Mucosa of rectum (tissue), 2 donors: ENCODE measurements at regions not wholly inside any gene's neighbourhood (a gene's known extent, or its start where the extent isn't known, plus 50 kb on each side); places are given as distances from the start of the nearest gene placed in this dataset.

Experiments used
- H3K27ac ChIP-seq, 2 donors: one replicate each; pipeline ENCODE4 v1.7.0; 2013; ENCODE audit warnings: inconsistent platforms in 2 of 2, low read depth in 2 of 2, low read length in 2 of 2
- H3K27me3 ChIP-seq, 2 donors: one replicate each; pipeline ENCODE4 v1.7.0; 2013; ENCODE audit warnings: low read length in 2 of 2; ENCODE audit not compliant: control insufficient read depth in 2 of 2, insufficient read depth in 2 of 2
- H3K36me3 ChIP-seq, 2 donors: one replicate each; pipeline ENCODE4 v1.7.0; 2013; ENCODE audit warnings: low read length in 2 of 2; ENCODE audit not compliant: control insufficient read depth in 2 of 2, insufficient read depth in 2 of 2
- H3K4me1 ChIP-seq, 2 donors: one replicate each; pipeline ENCODE4 v1.7.0; 2013; ENCODE audit warnings: low read length in 2 of 2, mild to moderate bottlenecking in 1 of 2; ENCODE audit not compliant: control insufficient read depth in 2 of 2, insufficient read depth in 2 of 2
- H3K4me3 ChIP-seq, 2 donors: one replicate each; pipeline ENCODE4 v1.7.0; 2013; ENCODE audit warnings: low read length in 2 of 2
- H3K9ac ChIP-seq, 2 donors: one replicate each; pipeline ENCODE4 v1.7.0; 2013; ENCODE audit warnings: low read length in 2 of 2, low read depth in 1 of 2, mild to moderate bottlenecking in 1 of 2
- H3K9me3 ChIP-seq, 2 donors: one replicate each; pipeline ENCODE4 v1.7.0; 2013; ENCODE audit warnings: low read length in 2 of 2; ENCODE audit not compliant: control insufficient read depth in 2 of 2
- donor health status: healthy.
- donor health status: Normal muscosa, but diverticular disease.

DNA sequence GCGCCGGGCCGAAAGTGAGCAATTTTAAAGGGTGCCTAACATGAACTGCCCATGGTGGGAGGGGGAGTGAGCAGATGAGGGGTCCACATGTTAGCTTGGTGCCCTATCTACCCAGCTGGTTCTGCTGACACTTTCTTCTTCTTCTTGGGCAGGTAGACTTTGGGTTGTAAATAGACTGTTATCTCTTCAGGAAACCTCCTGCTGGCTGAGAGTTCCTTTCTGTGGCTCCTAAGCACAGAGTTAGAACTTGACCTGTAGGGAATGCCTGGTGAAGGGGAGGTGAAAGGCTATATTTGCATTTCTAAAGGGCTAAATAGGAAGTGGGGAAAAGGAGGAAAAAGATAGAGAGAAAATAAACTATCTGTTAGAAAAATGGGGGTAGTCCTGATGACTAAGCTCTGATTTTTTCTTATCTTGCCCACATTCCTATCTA is 521.4 kb upstream of the TGFBR2 start:
- H3K27me3 ChIP-seq, result no peaks in the 10 kb centered on the region
- no peak overlapping the region for H3K27ac ChIP-seq
- H3K4me3 ChIP-seq, result no peak overlapping the region
- no peaks in the 10 kb centered on the region for H3K9me3 ChIP-seq
- H3K9ac ChIP-seq, result no peak overlapping the region
- H3K4me1 ChIP-seq, result peaks cover 0 to 11% of the 10 kb centered on the region in 2 donors
- no peaks in the 10 kb centered on the region for H3K36me3 ChIP-seq

- H3K27ac ChIP-seq, result no peak overlapping the region
- H3K36me3 ChIP-seq, result no peaks in the 10 kb centered on the region
- no peak overlapping the region for H3K9ac ChIP-seq
- no peaks in the 10 kb centered on the region for H3K9me3 ChIP-seq
- no peak overlapping the region for H3K4me3 ChIP-seq
- H3K27me3 ChIP-seq, result no peaks in the 10 kb centered on the region
- peaks cover 0 to 11% of the 10 kb centered on the region in 2 donors for H3K4me1 ChIP-seq
Observed at GRCh38 chr3:30085486-30085885, 520.9 kb upstream of the TGFBR2 start.

DNA sequence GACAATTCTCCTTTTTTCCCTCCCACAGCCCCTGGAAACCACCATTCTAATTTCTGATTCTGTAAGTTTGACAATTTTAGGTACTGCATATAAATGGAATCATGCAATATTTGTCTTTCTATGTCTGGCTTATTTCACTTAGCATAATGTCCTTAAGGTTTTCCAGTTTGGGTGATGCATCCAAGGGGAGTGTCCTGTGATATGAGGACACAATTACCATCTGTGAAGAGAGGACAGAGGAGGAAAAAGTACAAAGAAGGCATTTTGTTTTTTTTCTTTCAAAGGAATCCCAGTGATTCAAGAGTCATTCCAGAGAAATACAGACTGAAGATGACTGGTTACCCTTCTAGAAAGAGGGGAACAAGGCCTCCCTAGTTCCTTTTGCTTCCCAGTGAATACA is 514.7 kb upstream of the TGFBR2 start:
- Histone ChIP-seq H3K9me3 (peaks cover 0 to 4% of the 10 kb centered on the region in 2 donors), H3K4me1 (no peaks in the 10 kb centered on the region), H3K27ac (no peak overlapping the region), H3K9ac (no peak overlapping the region), H3K36me3 (no peaks in the 10 kb centered on the region), H3K27me3 (no peaks in the 10 kb centered on the region), H3K4me3 (no peak overlapping the region)

DNA sequence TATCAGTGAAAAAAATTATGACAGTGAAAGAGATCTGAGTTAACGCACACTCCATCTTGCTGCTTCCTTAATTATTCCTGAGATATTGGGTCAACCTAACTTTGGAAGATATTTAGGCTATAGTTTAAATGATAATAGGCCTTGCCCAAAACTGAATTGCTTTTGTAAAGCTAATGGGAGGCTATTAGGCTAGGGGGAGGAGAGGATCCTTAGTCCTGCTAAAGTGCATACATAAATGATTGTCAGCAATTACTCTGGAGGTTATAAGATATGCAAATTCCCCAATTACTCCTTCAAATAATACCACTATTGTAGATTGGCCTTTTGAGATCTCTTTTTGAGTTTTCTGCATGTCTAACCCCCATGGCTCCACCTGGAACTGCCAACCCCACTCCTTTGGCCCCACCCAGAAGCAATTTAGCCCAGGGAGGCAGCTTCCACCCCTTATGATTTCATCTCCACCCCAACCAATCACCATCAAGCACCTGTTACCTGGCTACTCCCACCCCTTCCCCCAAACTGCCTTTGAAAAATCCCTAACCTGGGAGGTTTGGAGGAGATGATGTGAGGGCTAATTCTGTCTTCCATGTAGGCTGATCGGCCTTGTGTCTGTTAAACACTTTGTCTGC is 509.3 kb upstream of the TGFBR2 start:
- H3K27me3 ChIP-seq, result no peaks in the 10 kb centered on the region
- no peak overlapping the region for H3K4me3 ChIP-seq
- H3K9ac ChIP-seq, result no peak overlapping the region
- H3K36me3 ChIP-seq, result no peaks in the 10 kb centered on the region
- no peaks in the 10 kb centered on the region for H3K4me1 ChIP-seq
- no peak overlapping the region for H3K27ac ChIP-seq
- peaks cover 0 to 4% of the 10 kb centered on the region in 2 donors for H3K9me3 ChIP-seq

- Histone ChIP-seq H3K9me3 (peaks cover 0 to 4% of the 10 kb centered on the region in 2 donors), H3K27ac (no peak overlapping the region), H3K4me3 (no peak overlapping the region)
Observed at GRCh38 chr3:30098243-30098642, 508.2 kb upstream of the TGFBR2 start.

DNA sequence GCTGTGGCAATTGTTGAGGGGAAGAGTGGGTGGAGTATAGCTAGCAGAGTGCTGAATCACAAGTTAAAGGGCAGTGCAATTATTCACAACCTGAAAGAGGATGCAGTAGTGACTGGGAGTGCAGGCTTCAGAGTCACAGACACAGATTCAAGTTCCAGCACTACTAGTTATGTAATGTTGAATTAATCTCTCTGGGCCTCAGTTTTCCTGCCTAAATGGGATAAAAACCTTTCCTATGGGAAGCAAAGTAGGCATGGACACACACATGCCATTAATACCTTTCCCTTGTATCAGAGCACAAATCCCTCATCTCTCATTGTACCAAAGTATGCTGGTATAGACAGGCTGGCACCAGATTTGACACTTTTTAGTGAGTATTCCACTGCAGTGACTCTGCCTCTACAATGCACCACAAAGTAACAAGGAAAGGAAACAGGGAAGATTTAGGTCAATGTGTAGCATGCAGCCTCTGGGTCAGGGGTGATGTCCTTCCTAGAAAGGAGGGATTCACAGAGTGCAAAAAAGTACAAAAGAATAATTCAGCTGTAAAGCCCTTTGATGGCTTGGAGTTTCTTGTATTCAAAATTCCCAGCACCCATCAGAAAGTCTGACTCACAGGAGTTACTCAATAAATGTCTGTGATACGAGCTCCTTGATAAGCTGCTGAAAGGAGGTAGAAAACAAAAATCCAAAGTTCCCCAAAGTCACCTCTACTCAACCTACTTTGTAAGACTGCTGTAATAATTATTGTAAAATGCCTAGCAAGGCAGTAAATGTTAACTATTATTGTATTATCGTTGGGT is 507.5 kb upstream of the TGFBR2 start:
- H3K27ac ChIP-seq, result no peak overlapping the region
- H3K9ac ChIP-seq, result no peak overlapping the region
- no peaks in the 10 kb centered on the region for H3K36me3 ChIP-seq
- no peak overlapping the region for H3K4me3 ChIP-seq
- no peaks in the 10 kb centered on the region for H3K27me3 ChIP-seq
- no peaks in the 10 kb centered on the region for H3K4me1 ChIP-seq
- H3K9me3 ChIP-seq, result peaks cover 0 to 4% of the 10 kb centered on the region in 2 donors

More at GRCh38 chr3:30098243-30098642, 508.2 kb upstream of the TGFBR2 start:
- Histone ChIP-seq H3K4me1 (no peaks in the 10 kb centered on the region), H3K36me3 (no peaks in the 10 kb centered on the region), H3K9ac (no peak overlapping the region), H3K27me3 (no peaks in the 10 kb centered on the region)

DNA sequence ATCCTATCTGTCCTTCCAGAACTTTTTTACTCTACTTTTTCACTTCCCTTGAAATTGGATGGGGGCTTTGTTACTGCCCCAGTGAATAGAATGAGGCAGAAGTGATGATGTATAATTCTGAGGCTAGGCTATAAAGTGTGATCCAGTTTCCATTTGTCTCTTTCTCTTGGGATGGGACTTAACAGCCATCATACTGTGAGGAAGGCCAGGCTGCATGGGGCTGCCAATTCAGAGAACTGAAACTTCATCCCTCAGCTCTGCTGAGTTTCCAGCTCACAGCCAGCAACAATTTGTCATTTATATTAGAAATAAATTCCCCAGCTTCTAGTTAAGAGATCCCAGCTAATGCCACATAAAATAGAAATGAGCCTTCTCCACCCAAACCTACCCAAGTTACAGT is 504.0 kb upstream of the TGFBR2 start:
- H3K9me3 ChIP-seq, result no peaks in the 10 kb centered on the region
- H3K27ac ChIP-seq, result no peak overlapping the region
- no peak overlapping the region for H3K9ac ChIP-seq

DNA sequence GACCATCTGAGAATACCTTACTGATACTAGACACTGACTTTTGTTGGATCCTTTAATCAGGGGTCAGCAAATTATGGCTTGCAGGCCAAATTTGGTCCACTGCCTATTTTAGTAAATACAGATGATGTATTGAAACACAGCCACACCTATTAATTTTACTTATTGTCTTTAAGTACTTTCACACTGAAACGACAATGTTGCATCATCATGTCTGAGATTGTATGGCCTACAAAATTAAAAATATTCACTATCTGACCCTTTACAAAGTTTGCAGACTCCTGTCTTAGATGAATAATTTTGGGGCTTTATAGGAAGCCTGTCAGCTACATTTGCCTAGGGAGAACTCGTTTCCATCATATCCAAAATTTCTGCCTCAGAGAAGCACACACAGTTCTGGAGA is 503.2 kb upstream of the TGFBR2 start:
- Histone ChIP-seq H3K36me3 (no peaks in the 10 kb centered on the region), H3K4me3 (no peak overlapping the region), H3K27ac (no peak overlapping the region), H3K9ac (no peak overlapping the region), H3K4me1 (no peaks in the 10 kb centered on the region), H3K27me3 (no peaks in the 10 kb centered on the region), H3K9me3 (no peaks in the 10 kb centered on the region)

More for the DNA sequence above, 504.0 kb upstream of the TGFBR2 start:
- H3K4me3 ChIP-seq, result no peak overlapping the region
- no peaks in the 10 kb centered on the region for H3K4me1 ChIP-seq
- no peaks in the 10 kb centered on the region for H3K27me3 ChIP-seq
- H3K36me3 ChIP-seq, result no peaks in the 10 kb centered on the region

DNA sequence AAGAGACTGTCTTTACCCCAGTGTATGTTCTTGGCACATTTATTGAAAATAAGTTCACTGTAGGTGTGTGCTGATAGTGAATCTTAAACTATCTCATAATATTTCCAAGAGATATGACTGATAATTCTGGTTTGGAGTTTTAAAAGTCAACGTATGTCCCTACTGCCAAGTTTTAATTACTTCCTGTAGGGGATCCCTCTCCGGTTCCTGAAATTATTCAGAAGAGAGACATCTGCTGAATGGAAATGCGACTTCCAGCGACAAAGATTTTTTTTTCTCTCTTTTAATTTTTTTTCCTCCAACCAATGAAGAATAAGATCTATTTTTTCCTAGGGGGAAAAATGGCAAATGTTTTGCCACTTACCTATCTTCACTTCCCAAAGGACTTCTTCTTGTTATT is 498.9 kb upstream of the TGFBR2 start:
- Histone ChIP-seq H3K27me3 (no peaks in the 10 kb centered on the region), H3K9ac (no peak overlapping the region), H3K27ac (no peak overlapping the region), H3K4me1 (no peaks in the 10 kb centered on the region), H3K4me3 (no peak overlapping the region), H3K36me3 (no peaks in the 10 kb centered on the region), H3K9me3 (no peaks in the 10 kb centered on the region)

- Histone ChIP-seq H3K9ac (no peak overlapping the region), H3K27ac (no peak overlapping the region), H3K36me3 (no peaks in the 10 kb centered on the region), H3K27me3 (no peaks in the 10 kb centered on the region), H3K4me1 (peaks cover 0 to 12% of the 10 kb centered on the region in 2 donors), H3K9me3 (no peaks in the 10 kb centered on the region), H3K4me3 (no peak overlapping the region)
Observed at GRCh38 chr3:30112411-30112810, 494.0 kb upstream of the TGFBR2 start.
